GM06990 (cell line): ENCODE measurements at regions not wholly inside any gene's neighbourhood (a gene's known extent, or its start where the extent isn't known, plus 50 kb on each side); places are given as distances from the start of the nearest gene placed in this dataset.
"Not testable (repeated sequence)": the region's sequence is repeated elsewhere in the genome, so short reads cannot be mapped to it uniquely, and the experiment has no call there.

Experiments
- DNase-seq: peaks from one replicate; pipeline ENCODE4 v3.0.0-alpha.2; 2011; ENCODE audit not compliant: insufficient read length; ENCODE audit errors: extremely low read depth
- H3K27me3 ChIP-seq: replicated peaks from 2 replicates; pipeline ENCODE4 v1.6.0; 2011; ENCODE audit warnings: low read length; ENCODE audit not compliant: control insufficient read depth, insufficient read depth
- H3K36me3 ChIP-seq: 2 replicates; pipeline ENCODE4 v1.5.1; 2011; ENCODE audit warnings: low read length; ENCODE audit not compliant: control insufficient read depth, insufficient read depth
- H3K4me3 ChIP-seq: replicated peaks from 2 replicates; pipeline ENCODE4 v1.5.1; 2011; ENCODE audit warnings: low read depth, mild to moderate bottlenecking, control low read depth, low read length
- TF ChIP-seq, protein P1 (sequence below): IDR thresholded peaks from 2 replicates; pipeline ENCODE4 v1.5.1; 2011; ENCODE audit warnings: low read length, control low read depth, mild to moderate bottlenecking, inconsistent platforms; ENCODE audit not compliant: insufficient read depth, poor library complexity, severe bottlenecking

DNA sequence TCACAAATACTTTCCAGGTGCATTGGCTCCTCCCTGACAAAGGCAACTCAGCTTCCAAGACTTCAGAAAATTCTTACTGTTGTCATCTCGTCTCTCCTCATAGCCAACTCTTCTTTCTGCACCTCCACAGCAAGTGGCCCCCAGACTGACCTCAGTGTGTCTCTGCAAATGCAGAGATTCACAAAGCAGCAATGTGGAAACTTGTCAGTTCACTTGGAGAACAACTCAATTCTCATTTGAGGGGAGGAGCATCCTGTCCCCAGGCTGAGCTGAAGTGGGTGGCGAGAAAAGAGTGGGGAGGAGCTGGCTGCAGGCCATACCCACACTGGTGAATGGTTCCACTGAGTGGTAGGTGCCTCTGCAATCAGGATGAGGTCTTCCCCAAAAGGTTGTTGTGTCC is 248.7 kb upstream of the IL12A start:
- Histone ChIP-seq H3K4me3 (no peak overlapping the region), H3K27me3 (no peaks in the 10 kb centered on the region; the same call in 1 of the 2 replicates), H3K36me3 (no peaks in the 10 kb centered on the region)
- TF ChIP-seq, protein P1, sequence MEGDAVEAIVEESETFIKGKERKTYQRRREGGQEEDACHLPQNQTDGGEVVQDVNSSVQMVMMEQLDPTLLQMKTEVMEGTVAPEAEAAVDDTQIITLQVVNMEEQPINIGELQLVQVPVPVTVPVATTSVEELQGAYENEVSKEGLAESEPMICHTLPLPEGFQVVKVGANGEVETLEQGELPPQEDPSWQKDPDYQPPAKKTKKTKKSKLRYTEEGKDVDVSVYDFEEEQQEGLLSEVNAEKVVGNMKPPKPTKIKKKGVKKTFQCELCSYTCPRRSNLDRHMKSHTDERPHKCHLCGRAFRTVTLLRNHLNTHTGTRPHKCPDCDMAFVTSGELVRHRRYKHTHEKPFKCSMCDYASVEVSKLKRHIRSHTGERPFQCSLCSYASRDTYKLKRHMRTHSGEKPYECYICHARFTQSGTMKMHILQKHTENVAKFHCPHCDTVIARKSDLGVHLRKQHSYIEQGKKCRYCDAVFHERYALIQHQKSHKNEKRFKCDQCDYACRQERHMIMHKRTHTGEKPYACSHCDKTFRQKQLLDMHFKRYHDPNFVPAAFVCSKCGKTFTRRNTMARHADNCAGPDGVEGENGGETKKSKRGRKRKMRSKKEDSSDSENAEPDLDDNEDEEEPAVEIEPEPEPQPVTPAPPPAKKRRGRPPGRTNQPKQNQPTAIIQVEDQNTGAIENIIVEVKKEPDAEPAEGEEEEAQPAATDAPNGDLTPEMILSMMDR, result no peak
- no peak for DNase-seq

DNA sequence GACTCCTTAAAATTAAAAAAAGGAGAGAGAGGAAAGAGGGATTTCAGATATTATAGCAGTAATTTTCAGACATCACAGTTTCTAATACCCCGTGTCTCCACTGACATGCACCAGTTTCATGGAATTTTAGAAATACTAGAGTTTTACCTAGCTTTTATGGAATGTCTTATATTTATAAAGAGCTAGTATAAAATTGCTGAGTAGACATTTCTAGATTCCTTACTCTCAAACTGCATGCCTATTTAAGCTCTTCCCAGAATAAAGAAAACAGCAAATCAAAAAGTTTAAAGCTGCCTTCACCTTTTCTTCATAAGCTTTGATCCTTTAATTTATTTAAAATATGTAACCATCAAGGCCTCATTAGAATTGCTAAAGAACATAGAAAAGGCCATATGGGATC is 247.4 kb upstream of the IL12A start:
- no peak for DNase-seq
- TF ChIP-seq, protein P1, result no peak
- H3K4me3 ChIP-seq, result no peak overlapping the region

DNA sequence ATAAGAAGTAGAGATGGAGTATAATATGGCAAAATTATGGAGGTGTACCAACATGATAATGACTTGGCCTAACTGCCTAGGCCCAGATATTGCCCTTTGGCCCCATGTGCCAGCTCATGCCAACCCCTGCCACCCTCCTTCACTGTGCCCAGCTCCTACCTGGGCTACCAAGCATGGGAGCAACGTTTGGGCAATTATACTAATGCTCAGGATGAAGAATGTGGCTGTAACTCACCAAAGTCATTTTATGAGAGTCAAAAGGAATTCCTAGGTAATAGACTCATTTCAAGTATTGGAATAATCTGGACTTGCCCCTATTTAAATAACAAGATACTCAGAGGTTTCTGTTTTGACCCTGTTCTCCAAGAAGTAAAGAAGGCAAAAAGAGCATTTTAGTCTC is 240.2 kb upstream of the IL12A start:
- no peak for DNase-seq
- no peak overlapping the region for H3K4me3 ChIP-seq
- H3K27me3 ChIP-seq, result no peaks in the 10 kb centered on the region
- no peaks in the 10 kb centered on the region for H3K36me3 ChIP-seq
- TF ChIP-seq, protein P1, result no peak

More for the DNA sequence above, 247.4 kb upstream of the IL12A start:
- H3K27me3 ChIP-seq, result no peaks in the 10 kb centered on the region; the same call in 1 of the 2 replicates
- H3K36me3 ChIP-seq, result no peaks in the 10 kb centered on the region

DNA sequence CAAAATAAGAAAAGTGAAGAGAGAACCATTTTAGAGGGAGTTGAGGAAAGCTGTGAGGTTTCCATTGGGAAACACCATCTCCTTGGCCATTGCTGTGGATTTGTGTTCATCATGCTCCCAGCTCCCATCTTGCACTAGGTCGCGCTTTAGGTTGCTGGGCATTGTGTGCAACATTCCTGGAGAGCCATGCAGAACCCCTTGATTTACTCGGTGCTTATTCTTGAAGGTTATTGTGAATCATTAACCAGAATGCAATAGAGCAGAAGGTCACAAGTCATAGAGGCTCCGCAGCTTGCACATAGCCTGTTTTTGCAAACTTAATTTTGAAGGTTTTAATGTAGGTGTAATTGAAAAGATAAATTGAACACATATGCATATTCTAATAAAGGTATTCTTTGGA is 239.2 kb upstream of the IL12A start:
- no peaks in the 10 kb centered on the region; the same call in 1 of the 2 replicates for H3K27me3 ChIP-seq
- no peak for DNase-seq
- TF ChIP-seq, protein P1, result no peak

DNA sequence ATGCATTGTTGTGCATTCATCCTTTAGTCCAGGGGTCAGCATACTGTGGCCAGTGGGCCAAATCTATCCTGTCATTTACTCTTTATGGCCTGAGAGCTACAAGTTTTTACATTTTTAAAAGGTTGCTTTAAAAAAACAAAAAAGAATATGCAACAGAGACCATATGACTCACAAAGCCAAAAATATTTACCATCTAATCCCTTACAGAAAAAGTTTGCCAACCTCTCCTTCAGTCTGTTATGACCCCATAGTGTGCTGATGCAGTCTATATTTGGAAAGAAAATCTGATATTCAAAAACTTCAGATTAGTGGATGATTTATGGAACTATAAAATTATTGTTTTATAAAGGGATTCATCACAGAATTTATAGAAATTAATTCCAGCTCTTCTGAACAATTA is 237.5 kb upstream of the IL12A start:
- Histone ChIP-seq H3K36me3 (no peaks in the 10 kb centered on the region), H3K27me3 (no peaks in the 10 kb centered on the region; the same call in 1 of the 2 replicates), H3K4me3 (no peak overlapping the region)
- DNase-seq, result no peak
- TF ChIP-seq, protein P1, result no peak

More for the DNA sequence above, 239.2 kb upstream of the IL12A start:
- no peaks in the 10 kb centered on the region for H3K36me3 ChIP-seq
- no peak overlapping the region for H3K4me3 ChIP-seq

DNA sequence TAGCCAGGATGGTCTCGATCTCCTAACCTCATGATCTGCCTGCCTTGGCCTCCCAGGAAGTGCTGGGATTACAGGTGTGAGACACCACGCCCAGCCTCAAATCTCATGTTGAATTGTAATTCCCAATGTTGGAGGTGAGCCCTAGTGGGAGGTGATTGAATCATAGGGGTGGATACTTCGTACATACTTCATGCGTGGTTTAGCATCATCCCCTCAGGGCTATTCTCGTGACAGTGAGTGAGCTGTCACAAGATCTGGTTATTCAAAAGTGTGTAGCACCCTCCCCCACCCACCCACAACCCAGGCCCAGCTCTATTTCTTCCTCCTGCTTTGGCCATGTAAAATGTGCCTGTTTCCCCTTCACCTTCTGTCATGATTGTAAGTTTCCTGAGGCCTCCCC is 236.9 kb upstream of the IL12A start:
- no peak overlapping the region for H3K4me3 ChIP-seq
- no peaks in the 10 kb centered on the region; the same call in 1 of the 2 replicates for H3K27me3 ChIP-seq
- H3K36me3 ChIP-seq, result no peaks in the 10 kb centered on the region
- TF ChIP-seq, protein P1, result no peak
- no peak for DNase-seq

DNA sequence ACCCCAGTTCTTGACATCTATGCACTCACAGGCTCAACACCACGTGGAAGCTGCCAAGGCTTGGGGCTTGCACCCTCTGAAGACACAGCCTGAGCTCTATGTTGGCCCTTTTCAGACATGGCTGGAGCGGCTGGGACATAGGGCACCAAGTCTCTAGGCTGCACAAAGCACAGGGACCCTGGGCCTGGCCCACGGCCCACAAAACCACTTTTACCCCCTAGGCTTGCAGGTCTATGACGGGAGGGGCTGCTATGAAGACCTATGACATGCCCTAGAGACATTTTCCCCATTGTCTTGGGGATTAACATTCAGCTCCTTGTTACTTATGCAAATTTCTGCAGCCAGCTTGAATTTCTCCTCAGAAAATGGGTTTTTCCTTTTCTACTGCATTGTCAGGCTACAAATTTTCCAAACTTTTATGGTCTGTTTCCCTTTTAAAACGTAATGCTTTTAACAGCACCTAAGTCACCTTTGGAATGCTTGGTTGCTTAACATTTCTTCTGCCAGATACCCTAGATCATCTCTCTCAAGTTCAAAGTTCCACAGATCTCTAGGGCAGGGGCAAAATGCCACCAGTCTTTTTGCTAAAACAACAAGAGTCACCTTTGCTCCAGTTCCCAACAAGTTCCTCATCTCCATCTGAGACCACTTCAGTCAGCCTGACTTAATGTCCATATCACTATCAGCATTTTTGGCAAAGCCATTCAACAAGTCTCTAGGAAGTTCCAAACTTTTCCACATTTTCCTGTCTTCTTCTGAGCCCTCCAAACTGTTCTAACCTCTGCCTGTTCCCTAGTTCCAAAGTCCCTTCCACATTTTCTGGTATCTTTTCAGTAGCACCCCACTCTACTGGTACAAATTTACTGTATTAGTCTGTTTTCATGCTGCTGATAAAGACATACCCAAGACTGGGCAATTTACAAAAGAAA is 232.1 kb upstream of the IL12A start:
- not testable (repeated sequence) for DNase-seq, H3K36me3 ChIP-seq, H3K4me3 ChIP-seq, H3K27me3 ChIP-seq
